Adrenal gland (tissue), 5 donors: ENCODE measurements at regions not wholly inside any gene's neighbourhood (a gene's known extent, or its start where the extent isn't known, plus 50 kb on each side); places are given as distances from the start of the nearest gene placed in this dataset.

Experiments
- POLR2A ChIP-seq, 2 donors: fragments of 450-650 bp; IDR thresholded peaks; one replicate each; pipeline ENCODE4 v1.6.1; 2017; ENCODE audit warnings: antibody characterized with exemption in 2 of 2, mild to moderate bottlenecking in 2 of 2, moderate library complexity in 1 of 2
- TF ChIP-seq, protein P1 (sequence below), 6 experiments: fragments of 450-650 bp in 4 of 6; fragments of 200-600 bp in 2 of 6; sonication (generic) in 1 of 6; IDR thresholded peaks; 1 replicate in 5 of 6; 2 replicates in 1 of 6; pipeline versions ENCODE4 v1.5.1 to v1.8.0; 2016 to 2021; ENCODE audit warnings: antibody characterized with exemption in 6 of 6, mild to moderate bottlenecking in 2 of 6, moderate library complexity in 1 of 6
- donor health status: DM: no; HTN: no; CAD: no.

- TF ChIP-seq, protein P1, sequence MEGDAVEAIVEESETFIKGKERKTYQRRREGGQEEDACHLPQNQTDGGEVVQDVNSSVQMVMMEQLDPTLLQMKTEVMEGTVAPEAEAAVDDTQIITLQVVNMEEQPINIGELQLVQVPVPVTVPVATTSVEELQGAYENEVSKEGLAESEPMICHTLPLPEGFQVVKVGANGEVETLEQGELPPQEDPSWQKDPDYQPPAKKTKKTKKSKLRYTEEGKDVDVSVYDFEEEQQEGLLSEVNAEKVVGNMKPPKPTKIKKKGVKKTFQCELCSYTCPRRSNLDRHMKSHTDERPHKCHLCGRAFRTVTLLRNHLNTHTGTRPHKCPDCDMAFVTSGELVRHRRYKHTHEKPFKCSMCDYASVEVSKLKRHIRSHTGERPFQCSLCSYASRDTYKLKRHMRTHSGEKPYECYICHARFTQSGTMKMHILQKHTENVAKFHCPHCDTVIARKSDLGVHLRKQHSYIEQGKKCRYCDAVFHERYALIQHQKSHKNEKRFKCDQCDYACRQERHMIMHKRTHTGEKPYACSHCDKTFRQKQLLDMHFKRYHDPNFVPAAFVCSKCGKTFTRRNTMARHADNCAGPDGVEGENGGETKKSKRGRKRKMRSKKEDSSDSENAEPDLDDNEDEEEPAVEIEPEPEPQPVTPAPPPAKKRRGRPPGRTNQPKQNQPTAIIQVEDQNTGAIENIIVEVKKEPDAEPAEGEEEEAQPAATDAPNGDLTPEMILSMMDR (IDR thresholded peaks at IDR 0.05) = no peak
- TF ChIP-seq POLR2A (IDR thresholded peaks at IDR 0.05) = no peak
Observed at GRCh38 chr10:8444630-8445029, 390.1 kb downstream of the GATA3 start.
